HFFc6 (cell line): ENCODE measurements at regions not wholly inside any gene's neighbourhood (a gene's known extent, or its start where the extent isn't known, plus 50 kb on each side); places are given as distances from the start of the nearest gene placed in this dataset.

Experiments
- DNase-seq: peaks from one replicate; pipeline ENCODE4 v3.0.0-alpha.2; 2018
- H3K27ac Mint-ChIP-seq: 2 replicates; pipeline ENCODE4 v1.8.0; 2020; ENCODE audit warnings: mild to moderate bottlenecking, mixed read lengths
- H3K27me3 Mint-ChIP-seq: 2 replicates; pipeline ENCODE4 v1.8.0; 2021; ENCODE audit warnings: mild to moderate bottlenecking, moderate library complexity, mixed read lengths; ENCODE audit not compliant: insufficient read depth
- H3K36me3 Mint-ChIP-seq: 2 replicates; pipeline ENCODE4 v1.8.0; 2021; ENCODE audit warnings: low read depth, mixed read lengths
- H3K4me1 Mint-ChIP-seq: 2 replicates; pipeline ENCODE4 v1.8.0; 2020; ENCODE audit warnings: low read depth, mixed read lengths
- H3K4me3 Mint-ChIP-seq: 2 replicates; pipeline ENCODE4 v1.8.0; 2020; ENCODE audit warnings: mild to moderate bottlenecking, moderate library complexity, mixed read lengths
- H3K9me3 Mint-ChIP-seq: 2 replicates; pipeline ENCODE4 v1.8.0; 2020; ENCODE audit warnings: mild to moderate bottlenecking, mixed read lengths
- TF ChIP-seq, protein P1 (sequence below): fragments of 200-600 bp; sonication (generic); IDR thresholded peaks from 2 replicates; pipeline ENCODE4 v1.5.0; 2021; ENCODE audit warnings: antibody characterized with exemption, mild to moderate bottlenecking

DNA sequence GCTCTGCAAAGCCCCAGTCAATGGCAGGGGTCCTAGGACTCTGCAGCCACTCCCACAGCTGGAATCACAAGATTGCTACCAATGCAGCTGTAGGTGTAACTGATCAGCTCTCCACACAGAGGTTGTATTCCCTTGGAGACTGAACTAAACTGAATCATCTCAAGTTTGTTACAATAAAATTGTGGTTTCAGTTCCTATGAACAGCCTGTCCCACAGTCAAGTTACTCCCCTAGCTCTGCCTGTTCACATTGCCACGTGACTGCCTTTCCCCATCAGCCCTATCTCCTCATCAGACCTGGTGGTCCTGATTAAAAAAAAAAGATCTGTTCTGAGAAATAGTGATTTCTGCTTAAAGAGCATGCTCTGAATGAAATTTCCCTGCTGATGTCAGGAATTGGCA is 287.9 kb upstream of the NBEA start:
- H3K27ac Mint-ChIP-seq, result no peak overlapping the region
- peak; percentile 10 for DNase-seq
- peaks cover 16% of the 10 kb centered on the region for H3K9me3 Mint-ChIP-seq
- H3K36me3 Mint-ChIP-seq, result no peaks in the 10 kb centered on the region
- peaks cover 5% of the 10 kb centered on the region for H3K27me3 Mint-ChIP-seq
- H3K4me1 Mint-ChIP-seq, result peaks cover 30% of the 10 kb centered on the region
- TF ChIP-seq, protein P1, sequence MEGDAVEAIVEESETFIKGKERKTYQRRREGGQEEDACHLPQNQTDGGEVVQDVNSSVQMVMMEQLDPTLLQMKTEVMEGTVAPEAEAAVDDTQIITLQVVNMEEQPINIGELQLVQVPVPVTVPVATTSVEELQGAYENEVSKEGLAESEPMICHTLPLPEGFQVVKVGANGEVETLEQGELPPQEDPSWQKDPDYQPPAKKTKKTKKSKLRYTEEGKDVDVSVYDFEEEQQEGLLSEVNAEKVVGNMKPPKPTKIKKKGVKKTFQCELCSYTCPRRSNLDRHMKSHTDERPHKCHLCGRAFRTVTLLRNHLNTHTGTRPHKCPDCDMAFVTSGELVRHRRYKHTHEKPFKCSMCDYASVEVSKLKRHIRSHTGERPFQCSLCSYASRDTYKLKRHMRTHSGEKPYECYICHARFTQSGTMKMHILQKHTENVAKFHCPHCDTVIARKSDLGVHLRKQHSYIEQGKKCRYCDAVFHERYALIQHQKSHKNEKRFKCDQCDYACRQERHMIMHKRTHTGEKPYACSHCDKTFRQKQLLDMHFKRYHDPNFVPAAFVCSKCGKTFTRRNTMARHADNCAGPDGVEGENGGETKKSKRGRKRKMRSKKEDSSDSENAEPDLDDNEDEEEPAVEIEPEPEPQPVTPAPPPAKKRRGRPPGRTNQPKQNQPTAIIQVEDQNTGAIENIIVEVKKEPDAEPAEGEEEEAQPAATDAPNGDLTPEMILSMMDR, result no peak
- H3K4me3 Mint-ChIP-seq, result no peak overlapping the region

DNA sequence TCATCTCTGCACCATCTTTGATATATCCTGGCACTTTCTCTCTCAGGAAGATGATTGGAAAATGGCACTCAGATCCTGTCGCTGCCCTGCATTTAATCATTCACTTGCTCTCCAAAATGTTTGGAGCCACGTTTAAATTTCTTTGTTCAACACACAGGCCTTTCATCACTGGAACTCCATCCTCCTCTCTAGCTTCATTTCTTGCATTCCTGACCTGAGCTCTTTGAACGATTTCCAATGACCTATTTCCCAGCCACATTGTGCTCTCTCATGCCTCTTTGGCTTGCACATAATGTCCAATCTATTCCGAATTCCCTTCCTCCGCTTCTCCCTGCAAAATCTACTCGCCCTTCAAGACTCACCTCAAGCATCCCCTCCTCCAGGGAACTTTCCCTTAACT is 287.4 kb upstream of the NBEA start:
- H3K9me3 Mint-ChIP-seq, result peaks cover 16% of the 10 kb centered on the region

DNA sequence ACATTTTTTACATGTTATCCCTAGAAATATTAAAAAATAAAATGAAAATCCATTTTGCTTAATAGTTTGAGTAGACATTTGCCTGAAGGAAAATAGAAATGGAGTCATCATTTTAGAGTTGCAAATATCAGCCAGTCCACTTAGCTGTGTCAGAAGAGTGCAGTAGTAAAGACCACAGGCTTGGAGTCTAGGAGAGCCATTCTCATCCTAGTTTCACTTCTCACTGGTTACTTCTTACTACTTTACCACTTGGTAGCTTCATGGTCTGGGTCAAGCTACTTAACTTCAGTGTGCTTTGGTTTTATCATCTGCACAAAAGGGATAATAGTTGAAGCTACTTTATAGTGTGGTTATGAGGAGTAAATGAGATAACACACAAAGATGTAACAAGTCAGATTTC is 286.5 kb upstream of the NBEA start:
- H3K36me3 Mint-ChIP-seq, result no peaks in the 10 kb centered on the region
- H3K27me3 Mint-ChIP-seq, result peaks cover 5% of the 10 kb centered on the region
- H3K4me3 Mint-ChIP-seq, result no peak overlapping the region
- no peak overlapping the region for H3K27ac Mint-ChIP-seq
- TF ChIP-seq, protein P1, result no peak
- no peak for DNase-seq
- H3K4me1 Mint-ChIP-seq, result peaks cover 30% of the 10 kb centered on the region
- peaks cover 16% of the 10 kb centered on the region for H3K9me3 Mint-ChIP-seq

More for the DNA sequence above, 287.4 kb upstream of the NBEA start:
- peaks cover 30% of the 10 kb centered on the region for H3K4me1 Mint-ChIP-seq
- H3K36me3 Mint-ChIP-seq, result no peaks in the 10 kb centered on the region
- no peak overlapping the region for H3K27ac Mint-ChIP-seq
- TF ChIP-seq, protein P1, result no peak
- no peak overlapping the region for H3K4me3 Mint-ChIP-seq
- H3K27me3 Mint-ChIP-seq, result peaks cover 5% of the 10 kb centered on the region
- DNase-seq, result no peak

DNA sequence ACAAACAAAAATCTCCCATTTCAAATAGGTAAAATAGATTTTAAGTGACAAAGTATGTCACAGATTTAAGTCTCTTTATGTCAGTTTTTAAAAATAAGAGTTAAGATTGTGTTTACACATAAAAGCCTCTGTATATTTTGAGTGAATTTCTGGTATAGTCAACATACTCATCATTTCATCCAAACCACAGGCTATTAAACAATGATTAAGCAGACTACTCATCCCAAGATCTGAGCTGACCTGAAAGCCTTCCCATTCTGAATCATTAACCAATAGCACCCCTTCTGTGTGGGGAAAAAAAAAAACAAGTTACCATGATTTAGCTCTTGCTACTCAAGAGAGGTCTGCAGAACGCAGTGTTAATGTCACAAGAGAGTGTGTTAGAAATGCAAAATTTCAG is 284.4 kb upstream of the NBEA start:
- H3K36me3 Mint-ChIP-seq, result no peaks in the 10 kb centered on the region
- H3K4me1 Mint-ChIP-seq, result peaks cover 30% of the 10 kb centered on the region
- H3K9me3 Mint-ChIP-seq, result peaks cover 8% of the 10 kb centered on the region
- H3K27me3 Mint-ChIP-seq, result peaks cover 5% of the 10 kb centered on the region
- TF ChIP-seq, protein P1, result no peak
- DNase-seq, result peak; percentile 84
- H3K27ac Mint-ChIP-seq, result peak overlapping the region; percentile 51; the same call in 1 of the 2 replicates
- H3K4me3 Mint-ChIP-seq, result peak overlapping the region; percentile 44; the same call in 1 of the 2 replicates

DNA sequence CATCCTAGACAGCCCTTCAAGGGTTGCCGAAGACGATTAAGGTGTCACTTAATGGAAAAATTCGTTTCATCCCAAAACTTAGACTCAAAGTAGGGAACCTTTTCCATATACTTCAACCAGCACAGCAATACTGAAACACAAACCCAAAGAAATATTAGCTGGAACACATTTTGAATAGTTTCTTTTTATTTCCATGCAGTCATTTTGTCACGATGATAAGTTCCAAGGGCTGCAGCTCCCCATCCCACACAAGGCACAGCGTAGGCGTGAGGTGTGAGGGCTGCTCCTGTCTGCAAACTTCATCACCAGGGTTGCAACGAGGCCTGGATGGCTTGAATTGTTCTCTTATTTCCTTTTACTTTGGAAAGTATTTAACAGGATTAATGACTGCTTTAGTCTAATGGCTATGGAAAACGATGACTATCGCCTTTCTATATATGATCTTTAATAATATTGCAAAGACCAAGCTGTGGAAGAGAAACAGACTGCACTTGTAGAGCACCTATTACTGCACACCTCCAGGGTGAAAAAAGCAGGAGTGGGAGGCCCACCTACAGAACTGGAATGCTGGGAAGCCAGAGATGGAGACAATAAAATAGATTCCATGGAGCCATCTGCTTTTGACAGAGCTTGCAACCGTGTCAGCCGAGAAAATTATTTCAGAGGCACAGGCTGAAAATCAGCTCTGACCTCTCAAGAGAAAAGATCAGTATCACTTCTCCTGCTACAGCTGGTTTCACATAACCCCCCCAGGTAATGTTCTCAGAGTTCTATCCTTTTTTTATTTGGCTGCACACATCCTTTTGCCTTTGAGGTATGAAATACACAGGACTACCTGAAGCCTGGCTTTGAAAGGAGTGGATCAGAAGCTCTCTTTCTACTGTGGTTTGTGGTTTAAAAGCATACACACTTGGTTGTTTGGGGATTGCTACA is 274.5 kb upstream of the NBEA start:
- TF ChIP-seq, protein P1, result no peak
- no peaks in the 10 kb centered on the region; the same call in 1 of the 2 replicates for H3K27me3 Mint-ChIP-seq
- H3K27ac Mint-ChIP-seq, result no peak overlapping the region
- H3K4me1 Mint-ChIP-seq, result peaks cover 6% of the 10 kb centered on the region; the same call in 1 of the 2 replicates
- no peak for DNase-seq
- no peaks in the 10 kb centered on the region for H3K9me3 Mint-ChIP-seq
- H3K4me3 Mint-ChIP-seq, result no peak overlapping the region
- no peaks in the 10 kb centered on the region for H3K36me3 Mint-ChIP-seq
